Large intestine (tissue), 3 donors: ENCODE measurements at regions not wholly inside any gene's neighbourhood (a gene's known extent, or its start where the extent isn't known, plus 50 kb on each side); places are given as distances from the start of the nearest gene placed in this dataset.
A peak's percentile ranks its signal among the peaks of the same experiment; 100 is the strongest.

ENCODE experiments used
- DNase-seq, 2 donors: peaks; one replicate each; pipeline versions ENCODE4 v3.0.0 to v3.0.0-alpha.2; 2013
- H3K27ac ChIP-seq: one replicate; pipeline ENCODE4 v1.5.1; 2013; ENCODE audit warnings: low read length
- H3K27me3 ChIP-seq: 2 replicates; pipeline ENCODE4 v1.6.1; 2013; ENCODE audit warnings: low read length; ENCODE audit not compliant: control insufficient read depth, insufficient read depth
- H3K36me3 ChIP-seq: 2 replicates; pipeline ENCODE4 v1.6.1; 2013; ENCODE audit warnings: low read length; ENCODE audit not compliant: control insufficient read depth, insufficient read depth
- H3K4me1 ChIP-seq: one replicate; pipeline ENCODE4 v1.6.1; 2013; ENCODE audit warnings: low read length; ENCODE audit not compliant: control insufficient read depth, insufficient read depth
- H3K4me3 ChIP-seq: one replicate; pipeline ENCODE4 v1.5.1; 2013; ENCODE audit warnings: low read length
- H3K9me3 ChIP-seq: one replicate; pipeline ENCODE4 v1.6.1; 2013; ENCODE audit warnings: mild to moderate bottlenecking, low read depth, low read length, moderate library complexity; ENCODE audit not compliant: control insufficient read depth
- WGBS: methylation state at CpG from one replicate; pipeline ENCODE4 v1.1.5; 2013; ENCODE audit warnings: low lambda C conversion rate; ENCODE audit not compliant: insufficient coverage; 5-methylcytosine and 5-hydroxymethylcytosine counted together

- H3K9me3 ChIP-seq: no peaks in the 10 kb centered on the region
- peaks cover 16% of the 10 kb centered on the region for H3K4me1 ChIP-seq
- H3K27ac ChIP-seq: no peak overlapping the region
- no peaks in the 10 kb centered on the region for H3K27me3 ChIP-seq
- WGBS: no CpG with 5 or more reads among the region's 1 CpG
- no peak overlapping the region for H3K4me3 ChIP-seq
- no peaks in the 10 kb centered on the region for H3K36me3 ChIP-seq
- no peak for DNase-seq
Observed at GRCh38 chr6:26292709-26293108, 72.3 kb upstream of the BTN3A2 start.

- no peak overlapping the region for H3K4me3 ChIP-seq
Observed at GRCh38 chr6:26294302-26294701, 70.7 kb upstream of the BTN3A2 start.

DNA sequence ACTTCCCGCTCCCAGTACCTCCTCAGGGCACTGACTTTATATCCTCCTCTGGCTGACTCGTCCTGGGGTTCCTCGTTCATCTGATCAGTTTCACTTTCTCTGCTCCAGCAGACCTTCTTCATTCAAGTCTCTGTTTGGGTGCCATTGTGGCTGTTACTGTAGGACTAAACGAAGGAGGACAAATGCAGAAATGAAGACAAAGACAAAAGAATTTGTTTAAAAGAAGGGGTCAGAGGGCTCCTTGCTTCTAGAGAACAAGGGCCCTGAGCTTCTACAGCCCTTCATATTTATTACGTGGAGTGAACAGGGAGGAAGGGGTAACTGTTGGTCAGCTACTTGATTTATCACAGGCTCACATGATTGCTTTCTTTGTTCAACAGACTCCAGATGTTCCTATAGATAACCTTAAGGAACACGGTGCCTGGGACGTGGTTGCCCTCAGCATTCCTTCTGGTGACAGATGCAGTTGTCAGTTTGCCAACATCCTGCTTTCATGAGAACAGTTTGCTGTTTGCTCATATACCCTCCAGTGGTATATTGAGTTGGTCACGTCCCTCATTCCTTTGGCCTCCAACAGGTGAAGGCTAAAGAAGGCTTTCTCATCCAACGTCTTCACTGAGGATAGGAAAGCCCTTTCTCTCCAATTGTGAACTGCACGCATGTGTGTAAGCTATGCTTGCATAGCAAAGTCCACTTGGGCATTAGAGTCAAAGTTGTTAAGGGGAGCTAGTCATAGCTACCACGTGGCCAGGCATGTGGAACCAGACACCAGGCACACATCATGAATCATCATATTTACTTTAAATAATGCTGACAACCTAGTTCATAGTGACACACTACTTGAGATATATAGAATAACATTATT lies 69.1 kb upstream of the BTN3A2 start:
- Histone ChIP-seq H3K36me3 (no peaks in the 10 kb centered on the region), H3K9me3 (no peaks in the 10 kb centered on the region), H3K4me3 (peak overlapping the region; percentile 3), H3K27me3 (no peaks in the 10 kb centered on the region), H3K4me1 (peaks cover 16% of the 10 kb centered on the region), H3K27ac (peak overlapping the region; percentile 66)
- DNase-seq: peak; percentile 90 to 95
- no CpG with 5 or more reads among the region's 11 CpGs for WGBS

More at GRCh38 chr6:26294302-26294701, 70.7 kb upstream of the BTN3A2 start:
- H3K4me1 ChIP-seq: peaks cover 16% of the 10 kb centered on the region
- no peaks in the 10 kb centered on the region for H3K9me3 ChIP-seq
- no peak for DNase-seq
- no peak overlapping the region for H3K27ac ChIP-seq
- WGBS: no CpG with 5 or more reads among the region's 8 CpGs
- H3K27me3 ChIP-seq: no peaks in the 10 kb centered on the region
- H3K36me3 ChIP-seq: no peaks in the 10 kb centered on the region

- Histone ChIP-seq H3K4me3 (no peak overlapping the region), H3K36me3 (no peaks in the 10 kb centered on the region), H3K9me3 (no peaks in the 10 kb centered on the region), H3K27me3 (no peaks in the 10 kb centered on the region), H3K4me1 (peaks cover 16% of the 10 kb centered on the region), H3K27ac (peak overlapping the region; percentile 66)
- 80% methylated on average over 2 of the region's 2 CpGs for whole genome bisulfite sequencing
- no peak for DNase-seq
Observed at GRCh38 chr6:26296556-26296856, 68.5 kb upstream of the BTN3A2 start.

GRCh38 chr6:26296857-26297648 lies 67.9 kb upstream of the BTN3A2 start:
- Histone ChIP-seq H3K4me3 (no peak overlapping the region), H3K27me3 (no peaks in the 10 kb centered on the region), H3K36me3 (no peaks in the 10 kb centered on the region), H3K4me1 (peaks cover 16% of the 10 kb centered on the region), H3K27ac (peak overlapping the region; percentile 66), H3K9me3 (no peaks in the 10 kb centered on the region)
- 64% methylated on average over 2 of the region's 4 CpGs for WGBS
- peak in 1 of 2 donors; percentile 26 for DNase-seq

DNA sequence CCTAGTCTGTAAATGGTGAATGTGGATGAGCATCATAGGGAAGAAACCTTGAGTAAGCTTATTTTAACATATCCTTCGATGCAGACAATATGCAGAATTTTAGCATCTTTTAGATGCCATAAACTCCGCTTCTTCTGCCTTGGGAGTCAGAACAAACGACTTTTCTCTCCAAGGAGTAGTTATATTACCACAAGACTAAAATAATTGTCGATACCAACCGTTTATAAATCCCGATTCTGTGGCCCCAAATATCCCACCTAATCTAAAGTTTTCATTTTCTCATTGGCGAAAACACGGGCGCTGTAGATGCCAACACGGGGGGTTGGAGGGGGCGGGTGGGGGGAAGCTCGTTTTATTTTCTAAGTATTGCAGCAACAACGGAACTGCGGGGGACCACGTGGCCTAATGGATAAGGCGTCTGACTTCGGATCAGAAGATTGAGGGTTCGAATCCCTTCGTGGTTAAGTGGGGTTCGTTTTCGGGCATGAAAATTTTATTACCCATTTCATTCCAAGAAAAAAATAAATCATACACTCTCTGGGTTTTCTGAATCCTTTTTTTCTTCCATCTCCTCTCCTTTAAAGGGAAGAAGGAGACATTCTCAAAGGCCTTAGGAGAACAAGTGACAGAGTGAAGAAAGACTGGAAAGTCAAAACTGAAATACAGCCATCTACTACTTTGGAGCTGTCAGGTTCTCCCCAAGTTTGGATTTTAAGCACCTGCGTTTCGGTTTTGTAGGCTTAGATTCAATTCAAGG lies 65.5 kb upstream of the BTN3A2 start:
- DNase-seq: no peak
- Histone ChIP-seq H3K27ac (no peak overlapping the region), H3K36me3 (no peaks in the 10 kb centered on the region), H3K4me1 (peaks cover 14% of the 10 kb centered on the region), H3K4me3 (no peak overlapping the region), H3K9me3 (no peaks in the 10 kb centered on the region), H3K27me3 (no peaks in the 10 kb centered on the region)
- no CpG with 5 or more reads among the region's 23 CpGs for WGBS

DNA sequence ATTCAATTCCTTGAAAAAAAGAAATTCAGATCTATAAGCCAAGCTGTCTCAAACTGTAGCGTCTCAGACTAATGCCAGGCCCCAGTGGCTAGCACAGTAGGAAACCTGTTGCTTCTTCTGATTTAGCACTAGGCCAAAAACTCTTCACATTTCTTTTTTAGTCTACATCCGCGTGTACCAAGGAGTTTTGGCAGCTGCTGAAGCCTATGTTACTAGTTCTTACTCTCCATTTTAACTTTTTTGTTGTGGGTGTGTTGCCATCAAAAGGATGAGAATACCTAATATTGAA lies 65.0 kb upstream of the BTN3A2 start:
- no peaks in the 10 kb centered on the region for H3K27me3 ChIP-seq
- H3K4me1 ChIP-seq: peaks cover 11% of the 10 kb centered on the region
- no peak overlapping the region for H3K27ac ChIP-seq
- no peaks in the 10 kb centered on the region for H3K36me3 ChIP-seq
- no peak overlapping the region for H3K4me3 ChIP-seq
- no peaks in the 10 kb centered on the region for H3K9me3 ChIP-seq
- DNase-seq: no peak
- WGBS: no CpG with 5 or more reads among the region's 3 CpGs

DNA sequence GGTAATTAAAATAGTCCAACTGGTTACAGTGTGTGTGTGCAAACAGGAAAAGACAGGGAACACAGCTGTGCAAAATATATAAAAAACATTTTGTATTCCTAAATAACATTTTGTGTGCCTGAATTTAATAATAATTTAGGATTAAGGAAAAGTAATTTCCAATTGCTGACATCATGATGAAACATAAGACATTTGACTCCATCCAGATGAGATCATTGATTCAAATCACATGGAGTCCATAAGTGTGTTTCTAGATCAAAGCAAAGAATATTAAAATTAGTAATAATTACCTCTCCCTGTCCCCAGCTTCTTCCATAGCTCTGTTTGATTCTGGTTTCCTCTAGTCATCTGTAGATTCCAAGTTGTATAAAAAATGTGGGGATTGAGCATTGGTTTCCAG lies 64.6 kb upstream of the BTN3A2 start:
- H3K9me3 ChIP-seq: no peaks in the 10 kb centered on the region
- DNase-seq: no peak
- H3K4me3 ChIP-seq: no peak overlapping the region
- H3K27ac ChIP-seq: no peak overlapping the region
- peaks cover 7% of the 10 kb centered on the region for H3K4me1 ChIP-seq
- no peaks in the 10 kb centered on the region for H3K36me3 ChIP-seq
- no peaks in the 10 kb centered on the region for H3K27me3 ChIP-seq

GRCh38 chr6:26300828-26301227 lies 64.2 kb upstream of the BTN3A2 start:
- no peaks in the 10 kb centered on the region for H3K27me3 ChIP-seq
- H3K4me3 ChIP-seq: no peak overlapping the region
- H3K36me3 ChIP-seq: no peaks in the 10 kb centered on the region
- H3K4me1 ChIP-seq: peaks cover 10% of the 10 kb centered on the region
- no peak for DNase-seq
- H3K27ac ChIP-seq: no peak overlapping the region
- H3K9me3 ChIP-seq: no peaks in the 10 kb centered on the region

- no peak for DNase-seq
- Histone ChIP-seq H3K4me3 (no peak overlapping the region), H3K4me1 (peaks cover 7% of the 10 kb centered on the region), H3K27me3 (no peaks in the 10 kb centered on the region), H3K36me3 (no peaks in the 10 kb centered on the region), H3K9me3 (no peaks in the 10 kb centered on the region), H3K27ac (no peak overlapping the region)
Observed at GRCh38 chr6:26301638-26302037, 63.4 kb upstream of the BTN3A2 start.
